Panc1 (cell line): ENCODE measurements at regions not wholly inside any gene's neighbourhood (a gene's known extent, or its start where the extent isn't known, plus 50 kb on each side); places are given as distances from the start of the nearest gene placed in this dataset.

Experiments used
- POLR2AphosphoS5 ChIP-seq: IDR thresholded peaks from 2 replicates; pipeline ENCODE4 v1.6.1; 2012; ENCODE audit warnings: mild to moderate bottlenecking, low read depth, low read length, moderate library complexity
- SIN3A ChIP-seq: IDR thresholded peaks from 2 replicates; pipeline ENCODE4 v1.6.1; 2012; ENCODE audit warnings: low read depth, mild to moderate bottlenecking, low read length, moderate library complexity, borderline replicate concordance; ENCODE audit not compliant: insufficient read depth
- TCF7L2 ChIP-seq: IDR thresholded peaks from 2 replicates; pipeline ENCODE4 v1.6.1; 2011; ENCODE audit warnings: mild to moderate bottlenecking, low read depth, low read length, inconsistent platforms
- TF ChIP-seq, protein P1 (sequence below): fragments of 450-650 bp; IDR thresholded peaks from 2 replicates; pipeline ENCODE4 v1.5.1; 2017; ENCODE audit warnings: mild to moderate bottlenecking
- TF ChIP-seq, protein P2 (sequence below), 2 experiments: IDR thresholded peaks; 2 replicates each; pipeline ENCODE4 v1.6.1; 2011 to 2012; ENCODE audit warnings: low read depth in 2 of 2, control low read depth in 1 of 2, low read length in 1 of 2, mild to moderate bottlenecking in 1 of 2, moderate library complexity in 1 of 2; ENCODE audit not compliant: insufficient read depth in 1 of 2

DNA sequence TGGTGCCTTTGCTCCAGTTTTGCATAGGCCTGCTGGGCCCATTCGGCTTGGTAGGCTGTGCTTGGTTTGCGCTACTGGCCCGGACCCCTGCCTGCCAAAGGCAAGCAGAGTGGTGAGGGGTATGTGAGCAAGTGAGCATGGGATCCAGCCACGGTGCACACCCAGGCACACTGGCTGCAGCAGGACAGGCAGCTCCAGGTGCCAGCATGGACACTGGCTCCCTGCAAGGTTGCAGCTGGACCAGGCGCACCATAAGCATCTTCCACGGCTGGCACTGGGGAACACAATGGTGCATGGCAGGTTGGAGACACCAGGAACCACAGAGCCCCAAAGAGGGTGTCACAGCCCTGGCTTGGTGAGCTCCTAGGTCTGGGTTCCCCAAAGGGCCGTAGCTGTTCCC, 693.5 kb upstream of the PTBP2 start:
- TF ChIP-seq SIN3A (no peak), POLR2AphosphoS5 (no peak), TCF7L2 (no peak)
- TF ChIP-seq, protein P1, sequence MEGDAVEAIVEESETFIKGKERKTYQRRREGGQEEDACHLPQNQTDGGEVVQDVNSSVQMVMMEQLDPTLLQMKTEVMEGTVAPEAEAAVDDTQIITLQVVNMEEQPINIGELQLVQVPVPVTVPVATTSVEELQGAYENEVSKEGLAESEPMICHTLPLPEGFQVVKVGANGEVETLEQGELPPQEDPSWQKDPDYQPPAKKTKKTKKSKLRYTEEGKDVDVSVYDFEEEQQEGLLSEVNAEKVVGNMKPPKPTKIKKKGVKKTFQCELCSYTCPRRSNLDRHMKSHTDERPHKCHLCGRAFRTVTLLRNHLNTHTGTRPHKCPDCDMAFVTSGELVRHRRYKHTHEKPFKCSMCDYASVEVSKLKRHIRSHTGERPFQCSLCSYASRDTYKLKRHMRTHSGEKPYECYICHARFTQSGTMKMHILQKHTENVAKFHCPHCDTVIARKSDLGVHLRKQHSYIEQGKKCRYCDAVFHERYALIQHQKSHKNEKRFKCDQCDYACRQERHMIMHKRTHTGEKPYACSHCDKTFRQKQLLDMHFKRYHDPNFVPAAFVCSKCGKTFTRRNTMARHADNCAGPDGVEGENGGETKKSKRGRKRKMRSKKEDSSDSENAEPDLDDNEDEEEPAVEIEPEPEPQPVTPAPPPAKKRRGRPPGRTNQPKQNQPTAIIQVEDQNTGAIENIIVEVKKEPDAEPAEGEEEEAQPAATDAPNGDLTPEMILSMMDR = no peak
- TF ChIP-seq, protein P2, sequence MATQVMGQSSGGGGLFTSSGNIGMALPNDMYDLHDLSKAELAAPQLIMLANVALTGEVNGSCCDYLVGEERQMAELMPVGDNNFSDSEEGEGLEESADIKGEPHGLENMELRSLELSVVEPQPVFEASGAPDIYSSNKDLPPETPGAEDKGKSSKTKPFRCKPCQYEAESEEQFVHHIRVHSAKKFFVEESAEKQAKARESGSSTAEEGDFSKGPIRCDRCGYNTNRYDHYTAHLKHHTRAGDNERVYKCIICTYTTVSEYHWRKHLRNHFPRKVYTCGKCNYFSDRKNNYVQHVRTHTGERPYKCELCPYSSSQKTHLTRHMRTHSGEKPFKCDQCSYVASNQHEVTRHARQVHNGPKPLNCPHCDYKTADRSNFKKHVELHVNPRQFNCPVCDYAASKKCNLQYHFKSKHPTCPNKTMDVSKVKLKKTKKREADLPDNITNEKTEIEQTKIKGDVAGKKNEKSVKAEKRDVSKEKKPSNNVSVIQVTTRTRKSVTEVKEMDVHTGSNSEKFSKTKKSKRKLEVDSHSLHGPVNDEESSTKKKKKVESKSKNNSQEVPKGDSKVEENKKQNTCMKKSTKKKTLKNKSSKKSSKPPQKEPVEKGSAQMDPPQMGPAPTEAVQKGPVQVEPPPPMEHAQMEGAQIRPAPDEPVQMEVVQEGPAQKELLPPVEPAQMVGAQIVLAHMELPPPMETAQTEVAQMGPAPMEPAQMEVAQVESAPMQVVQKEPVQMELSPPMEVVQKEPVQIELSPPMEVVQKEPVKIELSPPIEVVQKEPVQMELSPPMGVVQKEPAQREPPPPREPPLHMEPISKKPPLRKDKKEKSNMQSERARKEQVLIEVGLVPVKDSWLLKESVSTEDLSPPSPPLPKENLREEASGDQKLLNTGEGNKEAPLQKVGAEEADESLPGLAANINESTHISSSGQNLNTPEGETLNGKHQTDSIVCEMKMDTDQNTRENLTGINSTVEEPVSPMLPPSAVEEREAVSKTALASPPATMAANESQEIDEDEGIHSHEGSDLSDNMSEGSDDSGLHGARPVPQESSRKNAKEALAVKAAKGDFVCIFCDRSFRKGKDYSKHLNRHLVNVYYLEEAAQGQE (IDR thresholded peaks at IDR 0.05; ENCODE audit: insufficient read depth in 1 of 2, low read depth in 2 of 2, low read length in 1 of 2) = no peak
